Spleen (tissue), 7 donors: ENCODE measurements at regions not wholly inside any gene's neighbourhood (a gene's known extent, or its start where the extent isn't known, plus 50 kb on each side); places are given as distances from the start of the nearest gene placed in this dataset.

Experiments used
- POLR2A ChIP-seq, 3 donors: fragments of 450-650 bp; IDR thresholded peaks; one replicate each; pipeline ENCODE4 v1.5.1; 2017; ENCODE audit warnings: antibody characterized with exemption in 3 of 3, mild to moderate bottlenecking in 1 of 3
- TF ChIP-seq, protein P1 (sequence below), 11 experiments: fragments of 200-600 bp in 7 of 11; fragments of 450-650 bp in 4 of 11; sonication (generic) in 4 of 11; IDR thresholded peaks in 8 of 11; conservative IDR thresholded peaks in 3 of 11; 1 replicate in 7 of 11; 2 replicates in 4 of 11; pipeline versions ENCODE4 v1.4.0 to v1.8.0; 2016 to 2021; ENCODE audit warnings: antibody characterized with exemption in 11 of 11, inconsistent platforms in 4 of 11, mild to moderate bottlenecking in 1 of 11
- donor health status: DM: no; HTN: no; CAD: no; lungs with moderate emphysema.
- donor health status: DM: no; HTN: no; CAD: no.
- donor health status: DM: no; HTN: no; CAD: no.

DNA sequence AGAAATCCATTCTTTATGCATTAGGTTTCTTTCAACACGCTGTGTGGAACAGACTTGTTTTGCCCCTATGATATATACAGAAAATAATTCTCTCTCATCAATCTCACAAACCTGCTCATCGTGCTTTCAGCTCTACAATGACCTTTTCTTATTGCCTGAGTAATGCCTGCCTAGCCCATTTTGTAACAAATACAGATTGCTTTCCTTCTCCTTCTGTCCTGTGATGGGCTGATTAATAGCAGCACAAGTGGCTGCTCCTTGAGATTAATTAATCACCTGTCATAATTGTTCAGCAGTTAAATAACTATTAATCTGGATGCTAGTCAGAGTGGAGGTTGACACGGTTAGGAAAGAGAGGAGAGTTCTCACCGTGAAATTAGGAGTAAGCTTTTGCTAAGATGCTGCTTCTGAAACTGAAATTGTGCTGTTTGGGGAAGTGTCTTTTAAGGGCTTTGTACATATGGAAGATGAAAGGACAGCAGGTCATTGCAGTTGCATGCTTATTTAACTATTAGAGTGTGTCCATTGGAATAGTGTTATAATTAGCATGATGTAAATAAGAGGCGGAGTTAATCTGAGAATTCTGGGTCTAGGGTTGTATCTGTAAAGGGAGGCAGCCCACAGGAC lies 1430.5 kb downstream of the FAM181B start:
- TF ChIP-seq, protein P1, sequence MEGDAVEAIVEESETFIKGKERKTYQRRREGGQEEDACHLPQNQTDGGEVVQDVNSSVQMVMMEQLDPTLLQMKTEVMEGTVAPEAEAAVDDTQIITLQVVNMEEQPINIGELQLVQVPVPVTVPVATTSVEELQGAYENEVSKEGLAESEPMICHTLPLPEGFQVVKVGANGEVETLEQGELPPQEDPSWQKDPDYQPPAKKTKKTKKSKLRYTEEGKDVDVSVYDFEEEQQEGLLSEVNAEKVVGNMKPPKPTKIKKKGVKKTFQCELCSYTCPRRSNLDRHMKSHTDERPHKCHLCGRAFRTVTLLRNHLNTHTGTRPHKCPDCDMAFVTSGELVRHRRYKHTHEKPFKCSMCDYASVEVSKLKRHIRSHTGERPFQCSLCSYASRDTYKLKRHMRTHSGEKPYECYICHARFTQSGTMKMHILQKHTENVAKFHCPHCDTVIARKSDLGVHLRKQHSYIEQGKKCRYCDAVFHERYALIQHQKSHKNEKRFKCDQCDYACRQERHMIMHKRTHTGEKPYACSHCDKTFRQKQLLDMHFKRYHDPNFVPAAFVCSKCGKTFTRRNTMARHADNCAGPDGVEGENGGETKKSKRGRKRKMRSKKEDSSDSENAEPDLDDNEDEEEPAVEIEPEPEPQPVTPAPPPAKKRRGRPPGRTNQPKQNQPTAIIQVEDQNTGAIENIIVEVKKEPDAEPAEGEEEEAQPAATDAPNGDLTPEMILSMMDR (IDR thresholded peaks at IDR 0.05 in 8 of 11, conservative IDR thresholded peaks at IDR 0.05 in 3 of 11): no peak
- no peak for TF ChIP-seq POLR2A (IDR thresholded peaks at IDR 0.05)
